ENCODE measurements at regions not wholly inside any gene's neighbourhood (a gene's known extent, or its start where the extent isn't known, plus 50 kb on each side); places are given as distances from the start of the nearest gene placed in this dataset.

DNA sequence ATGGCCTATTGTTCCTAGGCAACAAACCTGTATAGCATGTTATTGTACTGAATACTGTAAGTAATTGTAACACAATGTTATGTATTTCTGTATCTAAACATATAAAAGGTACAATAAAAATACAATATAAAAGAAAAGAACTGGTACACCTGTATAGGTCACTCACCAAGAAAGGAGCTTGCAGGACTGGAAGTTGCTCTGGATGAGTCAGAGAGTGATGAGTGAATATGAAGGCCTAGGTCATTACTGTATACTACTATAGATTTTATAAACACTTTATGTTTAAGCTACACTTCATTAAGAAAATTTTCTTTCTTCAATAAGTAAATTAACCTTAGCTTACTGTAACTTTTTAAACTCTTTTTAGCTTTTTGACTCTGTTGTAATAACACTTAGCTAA is 559.9 kb downstream of the PLPP3 start:
- DNase-seq (ENCODE audit: insufficient read length, low spot score) (no peak), FAIRE-seq (no peak)

DNA sequence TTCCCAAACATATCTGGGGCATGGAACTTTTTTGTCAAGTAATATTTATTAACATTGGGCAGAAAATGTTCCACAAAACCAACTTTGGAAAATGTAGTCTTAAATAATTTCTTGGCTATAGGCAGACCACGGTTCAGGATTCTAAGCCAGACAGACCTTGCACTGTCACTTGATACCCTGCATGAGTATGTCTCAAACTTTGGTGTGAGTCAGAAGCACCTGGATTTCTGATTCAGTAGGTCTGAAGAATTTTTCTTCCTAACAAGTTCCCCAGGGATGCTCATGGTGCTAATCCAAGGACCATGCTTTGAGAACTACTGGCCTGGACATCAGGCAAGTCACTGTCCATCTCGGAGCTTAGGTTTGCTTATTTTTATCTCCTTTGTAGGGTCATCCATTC is 562.0 kb downstream of the PLPP3 start:
- no peak for DNase-seq (ENCODE audit: insufficient read length, low spot score)
- FAIRE-seq = no peak

DNA sequence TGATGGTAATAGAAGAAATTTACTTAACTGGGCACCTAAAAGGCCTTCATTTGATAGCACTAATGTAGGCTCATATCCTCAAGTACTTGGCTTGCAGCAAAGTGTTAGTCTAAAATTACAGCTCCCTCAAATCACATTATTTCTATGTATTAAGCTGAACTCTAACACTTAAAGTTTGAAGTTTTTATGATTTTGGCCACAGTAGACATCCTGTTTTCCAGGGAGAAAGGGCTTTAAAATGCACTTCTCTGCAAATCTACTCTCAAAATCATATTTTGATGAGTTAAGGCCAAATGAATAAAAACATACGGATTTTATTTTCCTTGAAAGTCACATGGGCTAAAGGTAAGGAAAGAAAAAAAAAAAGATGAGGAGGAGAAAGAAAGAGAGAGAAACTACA is 575.5 kb downstream of the PLPP3 start:
- DNase-seq (ENCODE audit: insufficient read length, low spot score) (no peak), FAIRE-seq (no peak)

DNA sequence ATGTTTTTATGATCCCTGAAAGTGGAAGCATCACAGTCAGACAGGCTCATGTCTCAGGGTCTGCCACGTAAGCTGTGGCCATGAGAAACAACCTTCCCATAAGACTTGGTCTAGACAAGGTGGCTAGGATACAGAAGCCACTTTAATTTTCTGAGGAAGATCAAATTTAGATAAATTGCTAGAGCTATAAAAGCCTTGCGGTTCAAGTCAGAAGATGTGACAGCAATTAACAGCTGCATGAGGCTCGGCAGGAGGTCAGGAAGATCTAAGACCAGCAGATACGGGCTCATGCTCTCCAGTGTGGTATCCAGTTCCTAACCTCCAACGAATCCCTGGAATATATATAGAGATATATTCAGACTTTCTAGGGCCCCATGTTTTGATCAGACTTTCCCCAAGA is 577.1 kb downstream of the PLPP3 start:
- DNase-seq (ENCODE audit: insufficient read length, low spot score) = no peak
- no peak for FAIRE-seq

DNA sequence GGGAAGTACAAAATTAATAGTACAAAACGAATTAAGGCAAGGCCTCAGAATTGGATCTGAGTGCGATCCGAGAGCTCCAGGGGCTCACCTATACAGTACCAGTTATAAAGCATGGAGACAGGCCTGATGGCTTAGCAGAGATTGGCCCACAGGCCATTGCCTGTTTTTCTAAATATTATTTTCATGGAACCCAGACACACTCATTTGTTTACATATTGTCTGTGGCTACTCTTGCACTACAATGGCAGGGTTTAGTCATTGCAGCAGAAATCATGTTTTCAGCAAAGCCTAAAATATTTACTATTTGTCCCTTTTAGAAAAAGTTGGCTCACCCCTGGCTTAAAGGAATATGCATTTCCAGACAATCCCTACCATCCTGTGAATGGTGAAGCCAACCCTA is 578.9 kb downstream of the PLPP3 start:
- DNase-seq (ENCODE audit: insufficient read length, low spot score) (no peak), FAIRE-seq (no peak)

DNA sequence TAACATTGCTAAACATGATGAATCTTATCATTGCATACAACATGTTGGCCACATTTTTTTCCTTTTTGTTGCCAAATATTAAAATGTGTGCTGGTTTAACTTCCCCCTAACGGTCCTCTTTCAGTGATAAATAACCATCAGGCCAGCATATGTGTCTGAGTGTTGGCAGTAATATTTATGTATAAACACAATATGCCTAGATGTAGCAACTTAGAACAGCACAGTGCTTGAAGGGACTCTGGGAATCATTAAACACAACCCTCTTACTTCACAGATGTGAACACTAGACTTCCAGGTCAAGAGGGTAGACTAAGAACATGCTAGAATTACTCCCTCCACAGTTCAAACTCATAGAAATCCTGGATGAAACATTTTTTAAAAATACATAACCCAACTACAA is 581.8 kb downstream of the PLPP3 start:
- DNase-seq (ENCODE audit: insufficient read length, low spot score) (no peak), FAIRE-seq (no peak)

DNA sequence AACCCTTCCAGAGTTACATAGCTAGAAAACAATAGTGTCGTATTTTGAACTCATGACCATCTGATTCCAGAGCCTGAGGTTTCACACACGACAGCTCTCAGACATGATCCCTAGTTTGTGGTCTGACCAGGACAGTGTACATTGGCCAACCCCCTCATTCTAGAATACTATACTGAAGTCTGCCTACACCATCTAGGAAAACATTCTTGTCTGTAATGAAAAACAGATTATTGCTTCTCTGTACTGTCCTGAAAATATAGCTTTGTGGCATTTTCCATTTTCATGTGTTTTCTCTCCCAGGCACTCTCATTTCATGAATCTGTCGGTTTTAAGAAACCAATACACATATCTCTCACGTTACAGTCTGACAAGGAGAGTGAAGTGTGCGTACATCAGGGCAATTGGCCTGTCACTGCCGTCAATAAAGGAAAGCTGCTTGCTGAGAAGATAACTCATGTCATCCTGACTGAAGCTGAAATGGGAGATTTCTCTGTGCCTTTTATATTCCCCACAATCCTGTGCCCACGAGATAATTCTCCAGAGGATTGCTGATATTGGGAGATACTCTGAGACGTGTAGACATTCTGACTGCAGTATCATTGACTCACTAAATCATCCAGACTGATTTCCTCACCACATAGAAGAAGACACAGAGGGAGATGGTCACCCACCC is 585.6 kb downstream of the PLPP3 start:
- FAIRE-seq = no peak

DNA sequence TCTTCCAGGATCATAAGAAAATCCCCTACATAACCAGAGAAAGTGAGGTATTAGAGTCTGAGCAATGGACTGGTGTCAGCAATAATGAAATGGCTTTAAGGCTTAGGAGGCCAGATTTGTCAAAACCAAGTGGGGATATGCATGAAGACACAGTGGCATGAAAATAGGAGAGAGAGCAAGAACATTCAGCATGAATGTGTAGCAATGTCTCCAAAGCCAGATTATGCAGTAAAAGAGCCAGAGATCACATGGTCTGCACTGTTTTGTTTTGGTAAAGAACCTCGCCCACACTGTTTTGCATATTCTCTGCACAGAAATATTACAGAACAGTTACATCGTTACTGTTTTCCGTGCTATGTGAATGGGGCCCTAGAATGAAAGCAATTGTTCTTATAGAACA is 589.4 kb downstream of the PLPP3 start:
- FAIRE-seq (no peak), DNase-seq (ENCODE audit: insufficient read length, low spot score) (no peak)

More for the DNA sequence above, 585.6 kb downstream of the PLPP3 start:
- DNase-seq (ENCODE audit: insufficient read length, low spot score) = no peak

DNA sequence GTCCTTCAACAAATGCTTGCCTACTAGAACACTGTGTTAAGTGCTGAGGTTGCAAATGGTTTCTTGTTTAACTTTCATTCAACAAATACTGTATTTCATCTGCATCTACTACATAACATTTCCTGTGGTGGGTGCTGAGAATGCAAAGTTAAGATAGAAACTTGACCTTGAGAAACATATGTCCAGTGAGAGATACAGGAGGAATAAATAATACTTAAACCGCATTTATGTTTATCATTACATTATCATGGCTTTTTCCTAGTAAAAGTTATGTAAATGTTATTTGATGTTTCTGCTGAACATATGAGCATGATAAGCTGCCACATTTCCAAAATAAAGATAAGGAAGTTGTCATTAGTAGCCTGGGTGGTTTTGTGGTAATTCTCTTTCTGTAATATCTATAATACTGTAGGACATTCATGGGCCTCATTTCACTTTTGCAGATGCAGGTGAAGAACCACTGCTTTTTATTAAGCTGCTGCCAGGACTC is 590.4 kb downstream of the PLPP3 start:
- FAIRE-seq = no peak

DNA sequence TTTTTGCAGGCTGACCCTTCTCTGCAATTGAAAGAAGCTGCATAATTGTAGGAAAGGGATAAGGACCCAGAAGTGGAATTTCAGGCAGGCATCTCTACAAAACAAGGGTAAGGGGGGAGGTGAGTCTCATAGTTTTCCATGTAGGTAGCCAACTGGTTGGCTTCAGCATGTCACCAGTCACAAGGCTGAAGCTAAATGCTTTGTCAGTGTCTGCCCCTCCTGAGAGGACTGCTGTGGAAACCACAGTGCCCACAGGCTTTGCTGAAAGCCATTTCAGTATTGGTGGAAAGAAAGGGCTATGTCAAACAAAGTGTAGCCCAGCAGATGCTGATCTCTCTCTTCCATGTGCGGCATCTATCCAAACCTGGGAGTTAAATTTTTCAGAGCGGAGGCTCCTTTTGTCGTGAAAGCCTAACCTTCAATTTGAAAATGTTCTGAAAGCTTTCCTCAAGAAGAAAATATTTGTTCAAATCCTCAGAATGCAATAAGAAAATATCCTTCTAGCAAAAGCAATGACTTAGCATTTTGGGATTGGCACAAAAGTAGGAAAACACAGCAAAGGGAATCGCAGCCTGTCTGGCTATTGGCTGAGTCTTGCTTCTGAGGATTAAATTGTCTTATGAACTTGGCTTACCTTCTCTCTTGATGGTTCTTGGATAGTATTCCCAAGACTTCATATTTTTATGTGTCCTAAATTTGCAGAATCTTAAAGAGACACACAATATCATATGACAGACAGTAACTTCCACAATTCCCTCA is 591.7 kb downstream of the PLPP3 start:
- DNase-seq (ENCODE audit: insufficient read length, low spot score) (no peak), FAIRE-seq (no peak)

More for the DNA sequence above, 590.4 kb downstream of the PLPP3 start:
- no peak for DNase-seq (ENCODE audit: insufficient read length, low spot score)

DNA sequence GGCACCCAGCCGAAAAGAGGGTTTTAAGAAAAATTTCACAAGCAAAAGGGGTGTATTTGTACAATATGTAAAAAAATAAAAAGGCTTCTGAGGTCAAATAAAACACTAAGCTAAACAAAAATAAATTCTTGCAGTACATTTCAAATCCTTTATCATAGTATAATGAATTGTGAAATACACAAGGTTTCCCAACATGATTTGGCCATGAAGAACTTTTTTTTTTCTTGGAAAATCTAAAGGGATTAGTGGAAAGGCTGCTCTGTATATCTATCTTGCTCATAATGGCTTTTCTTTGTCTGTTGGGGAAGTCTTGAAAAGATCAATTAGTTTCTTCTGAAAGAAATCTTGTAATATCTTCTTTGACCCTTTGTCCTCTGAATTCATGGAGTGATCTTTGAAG is 593.4 kb downstream of the PLPP3 start:
- DNase-seq (ENCODE audit: insufficient read length, low spot score) (no peak), FAIRE-seq (no peak)

DNA sequence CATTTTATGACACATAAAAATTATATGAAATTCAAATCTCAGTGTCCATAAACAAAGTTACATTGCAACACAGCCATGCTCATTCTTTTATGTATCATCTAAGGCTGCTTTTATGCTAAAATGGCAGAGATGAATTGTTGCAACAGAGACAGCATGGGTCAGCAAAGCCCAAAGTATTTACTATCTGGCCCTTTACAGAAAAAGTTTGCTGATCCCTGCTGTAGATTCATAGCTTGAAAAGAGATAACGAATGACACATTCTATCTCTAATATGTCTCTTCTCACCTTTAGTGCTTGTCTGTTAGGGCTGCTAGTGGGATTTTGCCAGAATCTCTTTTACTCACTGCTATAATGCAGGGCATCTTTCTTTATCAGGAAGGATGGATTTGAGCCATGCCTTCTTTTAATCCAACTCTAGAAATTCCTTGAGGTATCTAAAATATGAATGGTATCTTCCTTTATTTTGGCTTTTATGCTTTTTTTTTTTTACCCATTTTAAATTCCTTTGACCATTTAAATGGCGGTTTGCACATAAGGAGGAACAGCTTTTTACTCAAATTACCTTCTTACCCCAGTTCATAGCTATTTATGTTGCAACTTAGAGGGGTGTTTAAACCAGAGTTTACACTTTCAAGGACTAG is 598.2 kb downstream of the PLPP3 start:
- no peak for FAIRE-seq
- no peak for DNase-seq (ENCODE audit: insufficient read length, low spot score)

DNA sequence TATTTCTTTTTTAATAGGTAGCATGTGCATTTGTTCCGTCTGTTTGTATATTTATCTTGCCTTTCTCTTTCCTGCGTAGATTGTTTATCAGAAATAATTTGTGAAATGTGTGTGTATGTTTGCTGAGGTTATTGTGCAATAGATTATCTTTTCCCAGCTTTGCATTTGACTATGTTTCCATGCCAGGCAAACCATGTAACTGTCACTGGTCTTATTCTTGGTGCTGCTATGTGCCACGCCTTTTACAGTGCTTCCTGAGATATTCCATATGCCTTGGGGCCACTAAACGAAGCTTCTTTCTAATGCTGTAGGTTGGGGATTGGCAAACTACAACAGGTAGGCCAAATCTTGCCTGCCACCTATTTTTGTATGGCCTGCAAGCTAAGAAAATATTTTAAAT is 598.8 kb downstream of the PLPP3 start:
- DNase-seq (ENCODE audit: insufficient read length, low spot score) = no peak
- no peak for FAIRE-seq

DNA sequence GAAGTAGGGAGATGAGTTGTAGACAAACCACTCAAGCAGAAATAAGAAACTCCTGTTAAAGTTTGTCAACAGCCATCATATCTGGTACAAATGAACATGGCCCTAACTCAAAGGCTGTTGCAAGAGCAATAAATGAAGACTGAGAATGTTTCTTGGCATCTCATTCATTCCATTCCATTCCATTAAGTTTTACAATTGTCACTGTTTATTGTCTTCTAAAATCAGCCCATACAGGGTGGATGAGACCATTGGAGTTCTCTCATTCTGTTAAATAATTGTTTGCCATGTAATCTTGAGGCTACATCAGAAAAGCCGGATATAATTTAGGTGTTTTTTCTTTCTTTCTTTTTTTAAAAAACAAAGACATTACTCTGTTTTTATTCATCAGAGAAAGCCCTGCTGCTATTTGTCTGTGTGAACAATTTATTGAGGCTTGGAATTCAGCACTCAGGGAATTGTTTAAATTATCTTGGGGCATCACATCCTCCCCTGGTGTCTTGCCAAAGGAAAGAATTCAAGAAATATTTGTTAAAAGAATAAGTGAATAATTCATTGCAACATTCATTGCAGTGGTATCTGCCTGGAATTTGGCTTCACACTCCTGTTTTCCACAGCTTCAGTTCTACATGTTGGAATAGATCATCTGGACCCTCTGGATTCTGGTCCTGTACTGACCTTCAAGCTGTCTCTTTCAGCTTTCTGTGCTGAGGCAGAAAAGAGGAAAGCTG is 604.5 kb downstream of the PLPP3 start:
- FAIRE-seq = no peak

DNA sequence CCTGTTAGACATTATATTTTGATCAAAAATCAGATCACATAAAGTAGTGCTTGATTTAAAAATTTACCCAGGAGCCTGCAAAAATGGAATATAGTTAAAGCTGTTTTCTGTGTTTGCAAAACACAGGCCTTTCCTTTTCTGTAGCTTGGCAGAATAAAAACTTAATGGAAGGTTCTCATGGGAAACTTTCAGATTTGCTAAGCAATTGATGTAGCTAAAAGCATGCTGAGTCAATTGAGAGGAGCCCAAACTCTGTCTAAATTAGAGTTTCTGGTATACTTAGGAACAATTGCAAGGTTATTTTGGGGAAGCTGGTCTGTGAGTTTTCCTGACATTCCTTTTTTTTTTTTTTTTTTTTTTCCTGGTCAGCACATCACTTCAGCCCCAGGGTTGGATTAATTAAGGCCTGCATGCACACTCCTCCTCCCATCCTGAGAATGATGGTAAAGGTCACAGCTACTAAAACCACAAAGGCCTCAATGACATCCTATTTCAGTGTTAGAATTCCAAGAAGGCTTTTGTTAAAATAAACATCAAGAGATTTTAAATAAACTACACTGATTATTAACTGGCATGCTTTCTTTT is 608.7 kb downstream of the PLPP3 start:
- FAIRE-seq (no peak), DNase-seq (ENCODE audit: insufficient read length, low spot score) (no peak)

More for the DNA sequence above, 604.5 kb downstream of the PLPP3 start:
- DNase-seq (ENCODE audit: insufficient read length, low spot score) = no peak

DNA sequence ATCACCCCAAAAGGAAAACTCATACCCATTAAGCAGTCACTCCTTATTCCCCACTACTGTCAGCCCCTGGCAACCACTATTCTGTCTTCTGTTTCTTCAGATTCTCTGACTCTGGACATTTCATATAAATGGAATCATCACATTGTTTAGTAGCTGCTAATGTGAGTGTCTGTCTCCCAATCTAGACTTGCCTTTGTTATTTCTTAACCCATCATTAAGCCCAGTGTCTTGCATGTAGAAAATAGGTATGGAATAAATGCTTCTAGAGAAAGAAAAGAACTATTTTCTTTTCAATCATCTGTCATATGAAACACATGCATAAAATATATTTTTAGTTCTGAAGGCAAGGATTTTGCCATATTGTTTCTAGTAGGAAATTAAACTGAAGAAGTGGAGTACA is 610.0 kb downstream of the PLPP3 start:
- no peak for DNase-seq (ENCODE audit: insufficient read length, low spot score)
- no peak for FAIRE-seq

DNA sequence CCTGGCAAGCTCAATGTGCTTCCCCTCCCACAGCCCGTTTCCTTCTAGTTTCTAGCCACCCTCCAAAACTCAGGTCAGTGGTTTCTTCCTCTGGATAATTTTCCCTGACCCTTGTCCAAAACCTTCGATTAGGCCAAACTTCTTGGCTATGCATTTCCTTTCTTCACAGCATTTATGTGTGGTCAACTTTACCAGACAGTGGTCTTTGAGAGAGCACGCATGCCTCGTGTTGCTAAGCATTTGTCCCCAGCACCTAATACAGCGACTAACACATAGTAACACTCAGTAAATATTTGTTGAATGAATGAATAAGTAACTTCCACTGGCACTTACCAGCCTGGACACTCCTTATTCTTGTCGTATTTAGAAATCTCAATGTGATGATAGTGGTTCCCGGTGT is 610.7 kb downstream of the PLPP3 start:
- FAIRE-seq = no peak
- DNase-seq (ENCODE audit: insufficient read length, low spot score) = no peak

DNA sequence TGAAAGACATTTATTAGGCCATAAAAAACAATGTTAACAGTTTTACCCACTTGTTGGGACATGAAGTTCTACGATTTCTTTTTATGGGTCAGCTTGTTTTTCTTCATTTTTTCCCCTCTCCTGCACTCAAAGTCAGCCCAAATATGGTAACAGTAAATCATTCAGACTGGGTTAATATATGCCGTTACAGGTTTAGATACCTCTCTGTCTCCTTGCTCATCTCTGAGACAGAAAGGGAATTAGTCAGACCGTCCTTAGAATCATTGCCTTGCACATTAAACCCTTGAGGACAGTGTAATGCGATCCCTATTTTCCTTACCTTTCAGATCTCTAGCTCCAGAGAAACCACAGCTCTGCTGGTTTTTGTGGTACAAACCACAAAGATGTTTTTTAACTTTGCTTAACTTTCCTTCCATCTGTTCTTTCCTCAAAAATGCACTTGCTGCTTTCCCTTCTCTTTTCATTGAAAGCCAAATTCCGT is 613.3 kb downstream of the PLPP3 start:
- DNase-seq (ENCODE audit: insufficient read length, low spot score) = no peak
- FAIRE-seq = no peak

DNA sequence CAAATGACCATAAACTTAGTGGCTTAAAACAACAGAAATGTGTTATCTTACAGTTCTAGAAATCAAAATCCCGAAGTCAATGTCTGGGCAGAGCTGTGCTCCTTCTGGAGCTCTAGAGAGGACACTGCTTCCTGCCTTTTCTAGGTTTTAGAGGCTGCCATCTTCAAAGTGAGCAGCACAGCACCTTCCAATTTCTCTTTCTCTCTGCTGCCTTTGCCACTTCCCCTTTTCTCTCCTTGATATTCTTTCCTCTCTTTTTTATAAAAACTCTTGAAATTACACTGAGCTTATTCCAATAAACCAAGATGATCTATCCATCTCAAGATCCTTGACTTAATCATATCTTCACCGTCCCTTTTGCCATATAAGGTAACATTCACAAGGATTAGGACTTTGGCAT is 616.9 kb downstream of the PLPP3 start:
- DNase-seq (ENCODE audit: insufficient read length, low spot score) (no peak), FAIRE-seq (no peak)

DNA sequence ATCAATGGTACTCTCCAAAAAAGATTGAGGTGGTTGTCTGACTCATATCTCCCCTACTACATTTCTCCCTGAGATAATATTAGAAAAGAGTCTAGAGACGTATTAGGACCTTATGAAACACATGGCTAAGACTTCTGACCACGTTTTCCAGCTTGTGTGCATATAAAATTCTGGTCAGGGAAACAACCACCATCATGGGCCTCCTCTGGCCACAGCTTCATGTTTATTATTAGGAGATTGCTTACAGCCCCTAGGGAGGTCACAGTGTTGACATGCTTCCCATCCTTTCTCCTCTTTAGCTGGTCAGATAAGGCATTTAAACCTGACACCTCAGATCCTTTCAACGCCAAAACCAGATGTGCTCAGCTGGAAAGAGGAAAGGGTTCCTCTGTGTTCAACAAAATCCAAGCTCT is 620.2 kb downstream of the PLPP3 start:
- FAIRE-seq (no peak), DNase-seq (ENCODE audit: insufficient read length, low spot score) (no peak)

DNA sequence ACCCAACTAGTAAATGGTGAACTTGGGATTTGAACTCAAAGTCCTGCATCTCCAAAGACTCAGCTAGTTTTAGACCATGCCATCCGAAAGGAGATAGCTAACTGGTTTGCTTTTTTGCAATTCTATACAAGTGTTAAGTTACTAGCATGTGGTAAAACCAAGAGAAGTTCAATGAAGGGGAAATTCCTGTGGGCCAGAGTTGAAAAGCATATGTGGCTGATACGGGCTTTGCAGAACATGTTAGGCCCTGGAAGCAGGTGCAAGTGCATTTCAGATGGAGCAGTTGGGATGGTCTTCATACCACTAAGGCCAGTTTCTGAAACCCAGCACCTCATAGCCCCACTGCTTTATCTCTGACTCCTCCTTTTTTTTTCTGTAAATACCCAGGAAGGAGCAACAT is 620.9 kb downstream of the PLPP3 start:
- no peak for FAIRE-seq
- DNase-seq (ENCODE audit: insufficient read length, low spot score) = no peak
